Heart left ventricle (tissue), 13 donors: ENCODE measurements at regions not wholly inside any gene's neighbourhood (a gene's known extent, or its start where the extent isn't known, plus 50 kb on each side); places are given as distances from the start of the nearest gene placed in this dataset.

ENCODE experiments used
- POLR2A ChIP-seq, 2 donors: fragments of 450-650 bp; IDR thresholded peaks; one replicate each; pipeline ENCODE4 v1.6.1; 2017; ENCODE audit warnings: antibody characterized with exemption in 2 of 2, mild to moderate bottlenecking in 2 of 2, moderate library complexity in 2 of 2
- TF ChIP-seq, protein P1 (sequence below), 12 donors: fragments of 200-600 bp; sonication (generic) in 4 of 12; IDR thresholded peaks; one replicate each; pipeline versions ENCODE4 v1.5.0 to v1.8.0; 2018 to 2022; ENCODE audit warnings: antibody characterized with exemption in 12 of 12, mild to moderate bottlenecking in 5 of 12
- donor health status: ischemic (EF 13 %, LVEDD 7.1; RV severe dilation, severe dysfunction).
- donor health status: DM: no; HTN: yes; CAD: no.
- donor health status: DM: no; HTN: no; CAD: no.
- donor health status: ischemic (EF 25% LVEDD 6.9; RV normal size, moderate dysfunction).
- donor health status: ischemic (EF 25% LVEDD 5.7; RV mildly dilated, moderate dysfunction).
- donor health status: ischemic (EF 35%, LVEDD 5.7; RV mildly dilated, moderate dysfunction).
- donor health status: nonischemic (EF 11% LVEDD 7.7; RV severe dilation, severe dysfunction).
- donor health status: DM: yes; HTN: yes; CAD: no.
- donor health status: PGD.
- donor health status: ischemic (EF 29% LVEDD 5.4; RV normal size, mild dysfunction).
- donor health status: nonischemic (EF 23%, LVEDD 6.1; RV moderate dilation, normal function).

DNA sequence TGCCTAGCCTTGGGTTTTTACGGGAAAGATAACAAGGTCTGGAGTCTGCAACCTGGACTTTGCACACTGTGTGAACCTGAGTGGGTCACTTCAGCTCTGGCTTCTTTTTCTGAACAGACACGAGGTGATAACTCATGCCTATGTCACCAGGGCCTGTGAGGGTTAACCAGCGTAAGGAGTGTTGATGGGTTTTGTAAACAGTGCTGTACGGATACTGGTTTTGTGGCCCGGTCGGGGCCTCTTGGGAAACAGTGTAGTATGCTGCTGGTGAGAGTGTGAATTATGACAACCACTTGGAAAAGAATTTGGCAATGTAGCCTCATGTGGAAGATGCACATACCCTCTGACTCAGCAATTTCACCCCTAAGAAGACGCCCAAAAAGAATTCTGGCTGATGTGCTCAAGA, 266.8 kb downstream of the MN1 start:
- TF ChIP-seq, protein P1, sequence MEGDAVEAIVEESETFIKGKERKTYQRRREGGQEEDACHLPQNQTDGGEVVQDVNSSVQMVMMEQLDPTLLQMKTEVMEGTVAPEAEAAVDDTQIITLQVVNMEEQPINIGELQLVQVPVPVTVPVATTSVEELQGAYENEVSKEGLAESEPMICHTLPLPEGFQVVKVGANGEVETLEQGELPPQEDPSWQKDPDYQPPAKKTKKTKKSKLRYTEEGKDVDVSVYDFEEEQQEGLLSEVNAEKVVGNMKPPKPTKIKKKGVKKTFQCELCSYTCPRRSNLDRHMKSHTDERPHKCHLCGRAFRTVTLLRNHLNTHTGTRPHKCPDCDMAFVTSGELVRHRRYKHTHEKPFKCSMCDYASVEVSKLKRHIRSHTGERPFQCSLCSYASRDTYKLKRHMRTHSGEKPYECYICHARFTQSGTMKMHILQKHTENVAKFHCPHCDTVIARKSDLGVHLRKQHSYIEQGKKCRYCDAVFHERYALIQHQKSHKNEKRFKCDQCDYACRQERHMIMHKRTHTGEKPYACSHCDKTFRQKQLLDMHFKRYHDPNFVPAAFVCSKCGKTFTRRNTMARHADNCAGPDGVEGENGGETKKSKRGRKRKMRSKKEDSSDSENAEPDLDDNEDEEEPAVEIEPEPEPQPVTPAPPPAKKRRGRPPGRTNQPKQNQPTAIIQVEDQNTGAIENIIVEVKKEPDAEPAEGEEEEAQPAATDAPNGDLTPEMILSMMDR (IDR thresholded peaks at IDR 0.05) = no peak
- no peak for TF ChIP-seq POLR2A (IDR thresholded peaks at IDR 0.05)
